Caki2 (cell line): ENCODE measurements at regions not wholly inside any gene's neighbourhood (a gene's known extent, or its start where the extent isn't known, plus 50 kb on each side); places are given as distances from the start of the nearest gene placed in this dataset.

ENCODE experiments used
- DNase-seq: peaks from one replicate; pipeline ENCODE4 v3.0.0-alpha.2; 2015; ENCODE audit warnings: low read depth
- in situ Hi-C: cut with HindIII; loops from 2 replicates; pipeline ENCODE4 v1.10.0; 2016; ENCODE audit warnings: low sequenced_read_pairs, low pct_unique_long_range_greater_than_20kb, mixed read lengths

DNA sequence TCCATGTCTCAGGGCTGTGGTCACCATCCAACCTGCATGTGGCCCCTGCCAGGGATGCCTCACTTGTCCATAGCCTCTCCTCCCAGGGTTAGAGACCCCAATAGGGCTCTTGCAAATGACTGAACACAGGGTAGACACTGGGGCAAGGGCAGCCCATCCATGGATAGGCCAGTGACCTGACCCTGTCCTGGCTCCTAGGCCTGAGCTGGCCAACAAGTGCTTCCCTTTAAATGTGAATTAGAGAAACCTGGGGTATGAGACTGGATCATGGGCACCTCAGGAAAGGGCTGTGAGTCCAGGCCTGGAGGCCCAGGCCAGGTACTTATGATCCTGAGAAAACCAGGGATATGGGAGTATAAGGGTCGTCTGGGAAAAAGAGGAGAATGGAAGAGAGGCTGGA is 64.5 kb downstream of the COPS8 start:
- no peak for DNase-seq
- in situ Hi-C loops: no loop called here

DNA sequence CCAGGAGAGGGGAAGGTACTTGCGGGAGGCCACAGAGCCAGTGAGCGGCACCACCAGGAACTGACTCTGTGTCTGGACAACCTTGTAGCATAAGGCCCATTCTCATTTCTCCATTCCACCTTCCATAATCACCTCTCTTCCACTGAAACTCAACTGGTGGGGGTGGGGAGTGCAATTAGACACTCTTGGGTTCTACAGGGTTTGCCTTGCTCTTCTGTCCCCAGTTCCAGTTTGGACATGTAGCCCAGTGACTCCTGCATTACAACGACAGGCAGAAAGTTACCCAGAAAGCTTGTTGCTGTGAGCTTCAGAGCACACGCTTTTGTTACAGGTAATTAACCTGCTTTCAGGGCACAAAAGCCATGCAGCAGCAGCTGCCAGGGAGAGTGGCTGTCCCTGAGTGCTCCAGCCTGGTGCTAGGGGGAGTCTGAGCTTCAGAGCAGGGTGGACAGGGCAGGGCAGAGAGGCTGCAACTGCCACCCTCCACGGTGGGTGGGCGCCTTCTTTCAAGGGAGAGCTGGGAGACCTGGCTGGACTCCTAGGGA is 65.2 kb downstream of the COPS8 start:
- DNase-seq: no peak

DNA sequence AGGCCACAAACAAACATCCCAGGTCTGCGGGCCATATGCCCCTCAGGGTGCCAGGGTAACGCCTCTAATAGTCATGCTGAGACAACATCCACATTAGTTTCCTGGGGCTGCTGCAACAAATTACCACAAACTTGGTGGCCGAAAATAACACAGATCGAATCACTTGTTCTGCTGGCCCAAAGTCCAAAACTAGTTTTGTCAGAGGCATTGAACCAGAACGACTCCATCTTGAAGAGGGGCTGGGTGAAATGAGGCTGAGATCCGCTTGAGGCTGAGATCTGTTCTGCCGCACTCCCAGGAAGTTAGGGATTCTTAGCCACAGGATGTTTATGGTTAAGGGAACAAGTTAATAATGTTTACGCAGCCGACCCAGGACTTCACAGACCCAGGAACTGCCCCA is 66.7 kb downstream of the COPS8 start:
- in situ Hi-C loops: no loop called here
- DNase-seq: no peak

More for the DNA sequence above, 65.2 kb downstream of the COPS8 start:
- in situ Hi-C loops: no loop called here

DNA sequence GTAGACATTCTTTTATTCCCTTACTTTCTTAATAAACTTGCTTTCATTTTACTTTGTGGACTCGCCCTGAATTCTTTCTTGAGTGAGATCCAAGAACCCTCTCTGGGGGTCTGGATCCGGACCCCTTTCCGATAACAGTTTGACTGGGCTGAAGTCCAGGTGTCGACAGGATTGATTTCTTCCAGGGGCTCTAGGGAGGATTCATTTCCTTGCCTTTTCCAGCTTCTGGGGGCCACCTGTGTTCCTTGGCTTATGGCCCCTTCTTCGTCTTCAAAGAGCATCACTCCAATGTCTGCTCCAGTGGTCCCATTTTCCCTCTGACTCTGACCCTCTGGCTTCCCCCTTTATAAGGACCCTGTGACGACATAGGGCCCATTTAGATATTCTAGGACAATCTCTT is 67.5 kb downstream of the COPS8 start:
- in situ Hi-C loops: no loop called here
- DNase-seq: no peak

DNA sequence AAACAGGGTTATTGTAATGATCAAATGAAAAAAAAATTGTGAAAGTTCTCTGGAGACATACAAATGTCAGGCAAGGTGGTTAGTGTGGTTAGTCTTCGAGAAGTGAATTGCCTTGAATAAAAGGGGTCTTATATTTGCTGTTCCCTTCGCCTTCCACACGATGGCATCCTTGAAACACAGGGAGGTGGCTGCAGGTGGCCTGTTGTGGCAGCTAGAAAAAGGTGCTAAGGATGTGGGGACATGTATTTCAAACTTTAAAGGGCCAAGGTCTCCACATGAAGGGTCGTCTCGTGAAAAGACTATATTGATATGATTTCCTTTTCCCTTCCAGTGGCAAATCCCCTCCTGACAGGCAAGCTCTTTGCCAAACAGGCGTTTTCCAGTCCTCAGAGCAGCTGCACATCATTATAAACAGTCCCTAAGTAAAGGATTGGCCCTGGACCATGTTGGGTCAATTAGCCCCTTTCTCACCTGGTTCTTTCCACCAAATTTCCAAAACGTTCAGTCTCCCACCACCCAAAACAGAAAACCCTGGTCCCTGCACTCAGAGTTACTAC is 68.5 kb downstream of the COPS8 start:
- DNase-seq: no peak
- in situ Hi-C loops: no loop called here

DNA sequence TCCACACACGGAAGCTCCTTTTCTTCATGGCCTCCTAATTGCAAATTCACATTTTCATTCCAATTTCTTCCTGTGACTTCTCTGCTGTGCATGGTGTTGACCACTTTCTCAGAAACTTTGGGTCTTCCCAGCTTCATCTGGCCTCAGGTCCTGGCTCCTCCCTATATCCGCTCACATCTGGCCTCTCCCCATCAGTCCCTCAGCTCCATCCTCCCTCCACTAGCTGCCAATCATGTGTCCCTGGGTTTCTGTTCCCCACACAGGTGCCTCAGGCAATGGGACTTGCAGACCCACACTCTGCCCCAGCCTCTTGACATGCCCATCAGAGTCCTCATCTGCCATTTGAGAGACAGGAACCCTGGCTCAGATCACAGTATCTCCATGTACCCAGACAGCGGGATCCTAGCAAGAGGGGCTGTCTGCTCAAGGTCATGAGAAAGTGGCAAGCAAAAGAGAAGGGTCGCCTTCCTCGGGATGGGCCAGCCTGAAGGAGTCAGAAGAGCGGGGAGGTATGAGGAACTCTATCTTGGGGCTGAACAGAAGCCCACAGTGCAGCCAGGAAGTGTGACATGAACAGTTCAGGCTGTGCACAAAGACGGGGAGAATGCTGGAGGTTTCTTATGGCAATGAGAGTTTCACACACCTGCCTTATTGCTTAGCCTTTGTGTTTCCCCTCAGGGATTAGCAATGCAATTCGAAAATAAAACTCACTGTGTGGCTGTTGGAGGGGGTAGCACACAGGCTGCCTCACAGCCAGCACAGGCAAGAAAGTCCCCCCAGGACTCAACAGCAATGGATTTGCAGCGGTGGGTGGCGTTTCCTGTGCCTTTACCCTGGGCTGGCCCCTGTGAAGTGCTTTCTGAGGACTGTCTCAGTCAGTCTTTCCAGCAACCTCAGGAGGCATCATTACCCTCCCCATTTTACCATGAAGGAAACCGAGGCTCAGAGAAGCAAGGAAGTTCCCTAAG is 69.5 kb downstream of the COPS8 start:
- no peak for DNase-seq
- in situ Hi-C loops: no loop called here

DNA sequence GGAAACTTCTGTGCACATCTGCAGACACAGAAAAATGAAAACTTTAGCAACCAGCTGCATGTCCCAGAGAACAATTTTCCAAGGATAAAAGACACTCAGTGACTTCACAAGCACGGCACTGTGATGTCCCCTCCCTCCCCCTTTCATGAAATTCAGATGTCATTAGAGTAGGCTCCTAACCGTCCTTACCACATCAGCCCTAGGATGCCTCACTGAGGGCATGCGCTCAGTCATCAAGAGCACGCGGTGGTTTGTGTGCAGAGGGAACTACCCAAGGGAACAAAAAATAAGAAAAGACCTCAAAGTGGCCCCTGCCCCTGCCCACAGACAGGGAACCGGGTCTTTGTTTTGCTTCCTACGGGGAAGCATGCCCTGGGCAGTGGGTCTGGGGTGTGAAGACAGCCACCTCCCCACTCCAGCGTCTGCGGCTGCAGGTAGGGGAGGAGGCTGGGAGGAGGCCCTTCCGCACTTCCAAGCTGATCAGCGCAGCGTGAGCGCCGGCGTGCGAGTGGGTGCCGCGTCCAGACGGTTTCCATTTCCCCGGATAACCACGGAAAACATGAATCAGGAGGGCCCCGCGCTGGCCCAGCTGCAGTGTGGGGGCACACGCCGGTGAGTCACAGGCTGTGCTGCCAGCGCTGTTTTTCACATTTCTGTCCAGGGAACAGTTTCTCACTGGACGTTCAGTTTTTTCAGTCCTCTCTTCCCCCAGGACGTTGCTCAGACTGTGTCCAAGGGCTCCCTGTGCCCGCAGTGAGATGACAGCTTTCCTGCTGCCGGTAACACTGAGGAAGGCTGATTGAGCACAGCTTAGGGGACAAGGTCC is 70.6 kb downstream of the COPS8 start:
- in situ Hi-C loops: no loop called here
- DNase-seq: no peak

DNA sequence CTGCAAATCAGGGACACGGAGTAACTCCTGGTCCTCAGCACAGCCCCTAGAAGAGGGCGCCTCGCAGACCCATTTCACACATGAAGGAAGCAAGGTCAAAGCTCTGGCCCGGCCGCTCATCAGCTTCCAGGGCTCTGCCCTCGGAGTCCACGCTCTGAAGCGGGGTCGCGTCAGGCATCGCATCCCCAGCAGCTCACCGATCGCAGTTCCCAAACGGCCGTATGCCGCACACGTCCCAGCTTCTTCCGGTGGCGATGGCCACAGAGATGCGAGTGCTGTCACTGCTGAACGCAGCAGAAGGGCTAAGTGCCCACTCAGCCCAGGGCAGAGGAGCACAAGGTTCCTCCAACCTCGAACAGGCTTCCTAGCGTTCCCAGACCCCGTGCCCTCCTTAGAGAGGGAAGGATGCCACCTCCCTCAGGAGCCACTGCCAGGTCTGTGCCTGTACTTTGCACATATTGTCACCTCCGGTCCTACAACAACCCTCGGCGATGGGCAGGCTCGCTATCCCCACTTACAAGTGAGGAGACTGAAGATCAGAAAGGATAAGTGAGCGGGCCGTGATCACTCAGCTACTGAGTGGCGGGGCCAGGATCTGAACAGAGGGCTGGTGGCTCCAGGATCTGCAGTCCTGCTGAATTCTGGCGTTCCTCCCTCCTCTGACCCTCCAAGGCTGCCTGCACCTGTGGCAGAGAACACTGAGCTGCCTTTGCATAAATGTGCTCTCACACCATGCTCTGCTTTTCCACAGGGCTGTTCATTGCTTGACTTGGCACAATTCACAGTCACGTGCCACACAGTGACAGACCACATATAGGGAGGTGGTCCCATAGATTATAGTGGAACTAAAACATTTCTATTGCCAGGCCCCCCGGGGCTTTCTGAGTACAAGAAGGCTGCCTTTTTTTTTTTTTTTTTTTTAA is 71.4 kb downstream of the COPS8 start:
- no peak for DNase-seq
- in situ Hi-C loops: no loop called here

DNA sequence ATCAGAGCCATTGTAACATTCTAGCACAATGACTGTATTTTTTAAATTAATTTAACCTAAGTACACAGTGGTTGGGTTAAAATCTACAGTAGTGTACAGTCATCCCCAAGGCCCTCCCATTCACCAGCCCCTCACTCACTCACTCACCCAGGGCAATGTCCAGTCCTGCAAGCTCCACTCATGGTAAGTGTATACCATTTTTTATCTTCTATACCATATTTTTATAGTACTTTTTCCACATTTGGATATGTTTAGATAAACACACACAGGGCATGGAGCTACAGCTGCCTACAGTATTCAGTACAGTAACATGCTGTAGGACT is 72.1 kb downstream of the COPS8 start:
- in situ Hi-C loops: no loop called here
- no peak for DNase-seq

DNA sequence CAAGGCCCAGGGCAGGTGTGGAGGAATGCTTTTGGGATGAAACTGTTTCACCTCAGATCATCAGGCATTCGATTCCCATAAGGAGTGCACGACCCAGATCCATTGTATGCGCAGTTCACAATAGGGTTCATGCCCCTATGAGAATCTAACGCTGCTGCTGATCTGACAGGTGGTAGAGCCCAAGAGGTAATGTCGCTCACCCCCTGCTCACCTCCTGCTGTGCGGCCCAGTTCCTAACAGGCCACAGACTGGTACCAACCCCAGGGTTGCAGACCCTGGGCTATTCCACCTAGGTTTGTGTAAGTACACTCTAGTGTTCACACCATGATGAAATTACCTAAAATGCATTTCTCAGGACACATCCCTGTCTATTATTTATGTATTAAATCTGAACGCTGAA is 72.5 kb downstream of the COPS8 start:
- DNase-seq: no peak
- in situ Hi-C loops: no loop called here

DNA sequence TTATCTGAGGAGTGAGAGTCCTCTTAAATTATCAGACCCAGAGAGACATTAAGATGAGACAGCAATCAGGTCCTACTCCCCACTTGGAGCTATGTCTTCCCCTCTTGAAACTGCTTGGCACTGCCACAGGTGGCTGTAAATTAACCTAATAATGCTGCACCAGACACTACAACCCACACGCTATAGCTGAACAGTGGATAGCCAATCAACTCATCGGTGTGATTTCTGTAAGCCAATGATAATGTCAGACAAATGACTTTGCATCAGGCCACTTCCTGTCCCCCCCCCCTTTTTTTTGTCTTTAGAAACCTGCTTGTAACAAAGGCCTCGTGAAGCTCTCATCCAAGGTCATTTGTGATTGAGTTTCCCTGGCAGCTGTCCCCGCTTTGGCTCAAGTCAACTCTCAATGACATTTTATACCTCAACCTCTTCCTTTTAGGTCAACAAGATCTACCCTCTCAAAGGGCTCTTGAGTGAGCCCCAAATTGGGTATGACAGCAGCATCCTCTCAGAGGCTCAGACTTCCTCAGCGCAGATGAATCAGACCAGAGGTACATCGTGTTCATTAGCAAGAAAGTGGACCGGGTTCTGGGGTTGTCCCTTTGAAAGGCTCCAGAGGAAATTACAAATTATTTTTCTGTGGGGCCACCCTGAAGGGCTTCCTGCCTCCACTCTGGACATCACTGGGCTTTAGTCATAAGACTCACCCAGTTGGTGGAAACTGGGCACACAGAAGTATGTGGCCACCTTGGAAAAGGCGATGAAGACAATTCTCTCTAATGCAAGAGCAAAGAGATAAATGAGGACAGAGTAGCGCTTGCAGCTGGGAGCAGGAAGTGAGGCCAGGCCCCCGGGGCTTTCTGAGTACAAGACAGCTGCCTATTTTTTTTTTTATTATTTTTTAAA is 73.6 kb downstream of the COPS8 start:
- in situ Hi-C loops: no loop called here
- no peak for DNase-seq

DNA sequence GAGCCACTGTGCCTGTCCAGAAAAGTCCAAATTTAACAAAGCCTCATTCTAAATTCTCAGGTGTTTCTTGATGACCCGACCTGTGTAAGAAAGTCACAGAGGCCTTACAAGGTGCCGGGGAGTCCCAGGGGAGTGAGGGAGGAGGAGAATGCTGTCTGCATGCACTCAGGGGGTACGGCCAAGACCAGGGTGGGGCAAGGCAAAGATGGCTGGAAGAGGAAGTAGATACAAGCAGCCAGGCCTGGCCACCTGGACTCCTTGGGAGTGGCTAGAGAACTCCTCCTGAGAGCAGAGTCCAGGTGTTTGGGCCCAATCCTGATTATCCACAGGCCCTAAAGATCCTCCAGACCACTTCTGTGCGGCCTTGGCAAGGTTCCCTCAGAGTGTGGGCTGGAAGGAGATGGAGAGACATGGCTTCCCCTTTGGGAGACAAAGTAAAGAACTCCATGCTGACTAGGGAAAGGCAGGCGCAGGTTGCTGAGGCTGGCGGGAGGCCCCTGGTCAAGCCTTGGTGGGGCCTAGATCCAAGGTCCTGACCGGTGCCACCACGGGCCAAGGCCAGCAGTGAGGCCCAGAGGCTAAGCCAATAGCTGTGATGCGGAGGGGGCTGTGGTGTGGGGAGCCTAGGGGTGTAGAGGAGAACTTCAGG is 74.7 kb downstream of the COPS8 start:
- in situ Hi-C loops: no loop called here
- DNase-seq: no peak

DNA sequence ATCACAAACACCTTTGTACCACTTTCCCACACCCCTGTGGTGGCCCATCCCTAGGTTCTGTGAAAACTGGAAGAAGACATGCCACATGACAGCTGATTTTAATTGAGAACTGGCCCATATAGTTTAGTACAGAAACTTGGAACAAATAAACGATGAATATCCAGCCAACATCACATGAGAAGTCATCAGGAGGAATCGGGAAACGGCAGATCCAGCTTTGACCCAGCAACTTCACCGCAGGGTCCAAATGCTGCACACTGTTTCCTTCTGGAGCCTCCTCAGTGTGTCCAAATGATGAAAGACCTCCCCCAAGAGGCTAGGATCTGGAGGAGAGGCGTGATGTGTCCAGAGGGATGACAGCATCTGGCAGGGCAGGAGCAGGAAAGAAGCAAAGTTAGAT is 75.5 kb downstream of the COPS8 start:
- in situ Hi-C loops: no loop called here
- no peak for DNase-seq

DNA sequence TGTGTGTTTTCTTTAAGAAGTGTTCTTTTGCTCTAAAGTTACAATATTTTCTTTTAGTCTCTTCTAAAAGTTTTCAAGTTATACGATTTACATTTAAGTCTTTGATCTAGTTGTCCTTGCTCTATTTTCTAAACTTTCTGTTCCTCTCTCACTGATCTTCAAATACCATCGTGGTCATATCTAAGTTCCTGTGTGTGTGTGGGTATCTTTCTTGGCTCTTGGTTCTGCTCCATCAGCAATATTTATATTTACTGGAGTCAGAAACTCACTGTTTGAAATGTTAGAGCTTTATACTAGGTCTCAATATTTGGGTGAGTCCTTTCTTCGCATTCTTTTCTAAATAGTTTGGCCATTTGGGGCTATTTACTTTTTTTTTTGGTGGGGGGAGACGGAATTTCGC is 77.3 kb downstream of the COPS8 start:
- in situ Hi-C loops: no loop called here
- DNase-seq: no peak

DNA sequence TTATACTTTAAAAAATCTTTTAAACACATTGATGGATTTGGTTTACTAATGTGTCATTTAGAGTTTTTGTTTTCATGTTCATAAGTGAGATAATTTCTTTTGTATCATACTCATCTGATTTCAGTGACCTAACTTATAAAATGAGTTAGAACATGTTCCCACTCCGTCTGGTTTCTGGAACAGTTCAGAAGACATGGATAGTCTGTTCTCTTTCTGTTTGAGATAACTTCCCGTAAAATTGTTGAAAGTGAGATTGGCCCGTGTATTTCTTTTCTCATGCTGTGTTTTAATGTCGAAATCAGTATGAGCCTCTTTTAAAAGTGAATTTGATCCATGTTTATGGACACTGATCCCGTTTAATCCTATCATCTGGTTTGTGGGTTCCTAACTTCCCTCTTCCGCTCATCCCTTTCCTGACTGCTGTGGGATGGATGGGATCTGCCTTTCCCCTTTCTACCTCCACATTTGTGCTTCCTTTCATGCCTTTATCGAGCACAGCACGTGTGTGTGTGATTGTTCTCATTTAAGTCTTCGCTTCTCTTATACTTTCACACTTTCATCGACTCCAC is 78.9 kb downstream of the COPS8 start:
- in situ Hi-C loops: no loop called here
- no peak for DNase-seq
